ENCODE measurements at regions not wholly inside any gene's neighbourhood (a gene's known extent, or its start where the extent isn't known, plus 50 kb on each side); places are given as distances from the start of the nearest gene placed in this dataset.
"Not testable (repeated sequence)": the region's sequence is repeated elsewhere in the genome, so short reads cannot be mapped to it uniquely, and the experiment has no call there.

DNA sequence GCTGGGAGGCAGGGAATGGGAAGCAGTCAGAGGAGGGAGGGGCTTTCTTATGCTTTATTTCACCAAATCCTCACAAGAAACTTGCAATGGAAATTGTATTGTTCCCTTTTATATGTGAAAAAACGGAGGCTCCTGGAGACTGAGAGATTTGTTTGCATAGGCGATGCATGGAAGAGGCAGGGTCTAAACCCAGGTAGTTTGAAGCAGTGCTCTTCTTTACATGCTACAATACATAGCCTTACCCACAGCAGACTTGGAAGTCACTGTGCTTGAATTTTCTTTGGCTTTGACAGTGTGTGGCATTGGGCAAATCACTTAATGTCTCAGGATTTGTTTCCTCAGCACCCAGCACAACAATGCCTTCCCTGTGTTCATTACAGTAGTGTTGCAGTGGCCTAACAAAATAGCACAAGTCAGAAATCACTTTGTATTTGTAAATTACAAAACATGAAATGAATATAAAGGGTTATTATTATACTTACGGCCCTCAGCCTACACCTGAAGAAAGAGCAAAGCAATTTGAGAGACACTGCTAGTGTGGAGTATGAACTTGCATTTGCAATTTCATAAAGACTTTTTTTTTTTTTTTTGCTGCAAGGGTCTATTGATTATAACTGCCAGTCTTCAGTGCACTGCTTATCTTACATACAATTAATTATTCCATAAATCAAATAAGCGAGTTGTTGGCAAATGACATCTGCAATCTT lies 646.4 kb upstream of the KCNMB2 start:
- no peak for DNase-seq

DNA sequence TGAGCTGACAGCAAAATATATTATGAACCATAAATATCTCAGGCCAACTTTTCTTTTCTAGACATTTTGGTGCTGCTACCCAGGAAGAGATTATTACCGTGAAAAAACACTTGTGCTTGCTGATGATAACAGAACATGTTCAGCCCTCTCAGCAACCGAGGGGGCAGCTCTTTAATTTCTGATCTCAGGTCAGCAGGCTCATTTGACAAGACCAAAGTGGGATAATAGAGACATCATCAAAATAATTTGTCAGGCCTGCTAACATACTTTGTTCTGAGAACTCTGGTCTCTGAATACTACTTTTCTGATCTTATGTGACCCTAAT lies 645.9 kb upstream of the KCNMB2 start:
- DNase-seq, result no peak

DNA sequence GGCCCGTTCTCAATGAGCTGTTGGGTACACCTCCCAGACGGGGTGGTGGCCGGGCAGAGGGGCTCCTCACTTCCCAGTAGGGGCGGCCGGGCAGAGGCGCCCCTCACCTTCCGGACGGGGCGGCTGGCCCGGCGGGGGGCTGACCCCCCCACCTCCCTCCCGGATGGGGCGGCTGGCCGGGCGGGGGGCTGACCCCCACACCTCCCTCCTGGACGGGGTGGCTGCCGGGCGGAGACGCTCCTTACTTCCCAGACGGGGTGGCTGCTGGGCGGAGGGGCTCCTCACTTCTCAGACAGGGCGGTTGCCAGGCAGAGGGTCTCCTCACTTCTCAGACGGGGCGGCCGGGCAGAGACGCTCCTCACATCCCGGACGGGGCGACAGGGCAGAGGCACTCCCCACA lies 644.7 kb upstream of the KCNMB2 start:
- not testable (repeated sequence) for DNase-seq

DNA sequence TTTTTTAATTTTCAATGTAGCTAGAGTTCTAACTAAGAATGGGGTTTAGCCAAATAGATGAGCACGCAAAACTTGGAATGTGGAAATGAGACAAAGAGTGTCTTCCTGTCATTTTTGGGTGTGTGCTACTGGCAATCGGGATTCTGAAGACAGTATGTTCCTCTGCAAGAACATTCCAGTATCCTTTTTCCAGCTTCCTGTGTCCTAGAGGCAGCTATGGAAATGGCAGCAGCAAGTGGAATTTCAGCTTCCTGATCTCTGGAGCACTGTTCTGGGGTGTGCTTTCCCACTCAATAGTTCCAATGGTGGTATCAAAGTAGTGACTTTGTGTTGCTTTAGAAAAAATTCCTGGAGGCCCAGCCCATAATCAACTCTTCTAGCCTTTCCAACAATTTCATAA lies 642.9 kb upstream of the KCNMB2 start:
- no peak for DNase-seq

DNA sequence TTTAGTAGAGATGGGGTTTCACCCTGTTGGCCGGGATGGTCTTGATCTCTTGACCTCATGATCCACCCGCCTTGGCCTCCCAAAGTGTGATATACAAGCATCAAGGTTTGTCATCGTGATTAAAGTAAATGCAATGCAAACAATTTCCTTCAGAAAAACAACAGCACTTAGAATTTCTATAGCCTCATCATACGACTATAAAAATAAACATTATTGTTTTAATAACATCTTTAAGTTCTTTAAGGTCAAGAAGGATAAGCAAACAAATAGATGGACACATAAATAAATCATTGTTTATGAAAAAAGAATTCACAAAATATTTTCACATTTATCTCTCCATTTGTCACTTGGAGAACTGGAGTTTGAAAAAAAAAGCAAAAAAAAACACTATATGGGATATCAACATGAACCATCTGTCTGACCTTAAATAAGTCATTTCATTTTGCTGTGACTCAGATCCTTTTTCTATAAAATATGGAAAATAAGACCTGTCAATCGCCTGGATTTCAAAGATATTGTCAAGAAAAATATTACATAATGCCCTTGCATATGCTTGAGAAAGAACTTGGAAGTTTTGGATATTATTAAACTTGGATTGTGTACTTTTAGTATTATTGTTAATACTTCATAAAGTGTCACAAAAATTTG lies 642.0 kb upstream of the KCNMB2 start:
- DNase-seq, result no peak

DNA sequence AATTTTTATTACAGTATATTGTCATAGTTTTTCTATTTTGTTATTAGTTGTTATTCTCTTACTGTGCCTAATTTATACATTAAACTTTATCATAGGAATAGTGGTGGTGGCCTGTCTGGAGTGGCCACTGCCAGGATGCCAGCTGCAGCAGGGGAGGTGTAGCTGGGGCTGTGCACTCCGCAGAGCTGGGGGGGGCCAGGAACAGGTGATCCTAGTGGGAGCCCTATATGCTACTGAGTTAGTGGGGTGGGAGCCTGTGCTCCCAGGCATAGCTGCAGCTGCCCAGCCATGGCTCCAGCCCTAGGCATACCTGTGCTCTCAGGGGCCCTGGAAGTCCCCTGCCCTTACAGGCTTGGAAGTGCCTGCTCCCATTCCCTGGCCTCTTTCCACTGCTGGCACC lies 638.1 kb upstream of the KCNMB2 start:
- no peak for DNase-seq

DNA sequence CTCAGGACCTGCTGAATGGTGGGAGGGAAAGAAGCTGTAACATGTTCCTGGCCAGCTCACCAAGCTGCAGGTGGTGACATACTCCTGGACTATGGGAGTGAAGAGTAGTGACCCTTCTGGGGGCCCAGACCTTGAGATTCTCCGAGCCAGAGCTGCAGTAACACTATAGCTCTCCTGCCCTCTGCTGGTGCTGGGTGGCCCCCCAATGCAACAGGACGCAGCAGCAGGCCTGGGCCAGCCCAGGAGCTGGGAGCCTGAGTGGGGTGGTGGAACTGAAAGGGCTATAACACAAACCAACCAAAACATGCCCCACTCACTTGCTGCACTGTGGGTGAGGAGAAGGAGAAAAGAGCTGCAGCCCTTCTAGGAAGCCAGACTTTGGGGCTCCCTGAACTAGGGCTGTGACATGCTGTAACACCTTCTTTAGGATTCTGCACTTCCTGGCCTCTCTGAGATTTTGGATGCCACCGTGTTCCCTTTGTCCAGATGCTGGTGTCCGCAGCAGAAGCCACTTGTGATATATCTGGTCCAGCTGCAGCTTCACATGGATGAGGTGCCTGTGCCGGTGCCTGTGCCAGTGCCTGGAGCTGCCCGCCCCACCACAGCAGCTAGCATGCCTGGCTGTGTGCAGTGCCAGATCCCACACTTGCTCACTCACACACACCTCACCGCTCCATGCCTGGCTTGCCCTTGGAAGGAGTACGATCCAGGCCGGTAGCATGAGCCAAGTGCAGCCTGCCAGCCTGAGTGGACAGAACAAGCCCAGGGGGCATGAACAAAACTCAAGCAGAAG lies 636.8 kb upstream of the KCNMB2 start:
- no peak for DNase-seq

DNA sequence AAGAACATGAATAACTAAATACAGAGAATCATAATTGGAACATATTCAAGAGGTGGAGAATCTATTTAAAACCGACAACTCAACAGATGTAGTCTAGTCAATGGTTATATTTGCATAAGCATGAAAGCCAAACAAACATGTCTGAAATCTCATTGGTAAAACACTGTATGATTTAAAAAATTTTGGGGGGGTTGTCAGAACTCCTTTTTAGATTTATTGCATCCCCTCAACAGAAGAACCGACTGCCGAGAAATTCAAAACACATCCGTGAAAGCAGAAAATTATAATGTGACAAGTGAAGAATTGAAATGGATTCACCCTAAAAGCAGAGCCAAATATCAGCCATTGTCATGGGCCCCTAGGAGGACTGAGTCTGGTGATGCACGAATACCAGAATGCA lies 633.4 kb upstream of the KCNMB2 start:
- no peak for DNase-seq

DNA sequence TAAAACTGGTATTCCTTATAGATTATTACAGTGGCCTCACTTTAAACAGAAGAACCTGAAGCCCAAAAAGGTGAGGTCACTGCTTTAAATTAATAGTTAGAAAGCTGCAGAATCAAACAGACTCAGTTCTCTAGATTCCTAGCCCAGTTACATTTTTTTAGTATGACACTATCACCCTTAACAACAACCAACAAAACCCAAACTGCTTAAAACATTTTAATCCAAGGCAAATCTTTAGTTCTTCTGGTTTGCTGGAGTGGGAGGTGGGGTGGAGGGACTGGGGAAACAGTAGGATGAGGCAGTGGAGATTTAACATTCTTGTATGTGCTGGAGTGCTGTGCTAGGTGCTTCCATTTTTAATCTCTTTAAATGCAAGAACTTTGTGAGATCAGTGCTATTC lies 631.6 kb upstream of the KCNMB2 start:
- no peak for DNase-seq

DNA sequence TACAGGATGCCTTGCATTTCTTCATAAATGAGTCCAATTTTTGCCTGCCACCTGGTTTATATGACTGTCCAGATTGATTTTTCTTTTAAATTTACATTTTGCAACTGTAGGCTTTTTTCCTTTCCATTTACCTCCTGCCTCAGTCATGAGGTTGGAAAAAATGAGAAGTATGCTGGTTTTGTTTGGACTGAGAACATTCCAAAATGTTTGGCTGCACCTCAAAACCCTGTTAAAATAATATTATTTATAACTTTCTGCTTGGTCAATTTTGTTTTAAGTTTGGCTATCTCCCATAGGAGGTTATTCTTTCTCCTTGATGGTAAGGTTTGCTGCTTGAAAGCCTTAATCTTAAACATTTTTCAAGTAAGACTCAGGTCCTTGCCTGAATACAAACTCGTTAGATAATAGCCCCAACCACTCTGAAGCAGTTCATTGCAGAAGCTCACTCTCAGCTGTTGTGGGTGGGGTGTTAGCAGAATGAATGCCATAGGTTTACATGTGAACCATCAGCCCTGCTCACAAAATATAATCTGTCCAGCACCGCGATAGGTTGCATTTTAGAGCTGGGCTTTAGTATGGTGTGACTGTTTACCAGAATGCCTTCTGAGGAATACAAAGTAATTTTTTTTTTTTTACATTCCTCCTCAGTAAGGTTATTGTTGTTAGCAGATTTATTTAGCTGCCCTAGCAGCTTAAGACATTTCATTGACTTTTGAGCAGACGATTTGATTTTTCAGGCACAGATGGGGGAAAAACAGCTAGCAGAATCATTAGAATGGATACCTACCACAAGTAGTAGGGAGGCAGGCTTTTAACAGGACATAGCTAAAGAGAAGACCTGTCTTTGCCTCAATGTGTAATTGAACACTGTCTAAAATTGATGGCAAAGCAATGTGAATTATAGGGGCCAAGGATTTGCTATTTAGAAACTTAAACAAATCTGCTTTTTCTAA lies 630.8 kb upstream of the KCNMB2 start:
- peak; percentile 64 for DNase-seq

DNA sequence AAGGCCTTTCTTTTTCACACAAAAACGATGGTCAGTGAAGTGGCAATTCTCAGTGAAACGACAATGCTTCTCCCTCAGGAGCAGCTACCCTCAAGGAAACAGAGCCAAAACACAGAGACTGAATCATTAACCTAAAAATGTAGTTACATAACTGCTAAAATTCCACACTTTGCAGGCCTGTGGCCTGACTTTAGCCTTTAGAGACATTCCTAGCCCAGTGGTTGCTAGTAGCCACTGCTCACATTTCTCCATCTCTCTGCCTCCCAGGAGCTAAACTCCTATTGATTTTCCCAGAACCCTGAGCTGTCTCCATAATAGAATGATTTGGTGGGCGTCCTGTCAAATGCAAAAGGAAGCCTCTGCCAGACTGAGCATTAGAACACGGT lies 630.1 kb upstream of the KCNMB2 start:
- peak; percentile 75 for DNase-seq

DNA sequence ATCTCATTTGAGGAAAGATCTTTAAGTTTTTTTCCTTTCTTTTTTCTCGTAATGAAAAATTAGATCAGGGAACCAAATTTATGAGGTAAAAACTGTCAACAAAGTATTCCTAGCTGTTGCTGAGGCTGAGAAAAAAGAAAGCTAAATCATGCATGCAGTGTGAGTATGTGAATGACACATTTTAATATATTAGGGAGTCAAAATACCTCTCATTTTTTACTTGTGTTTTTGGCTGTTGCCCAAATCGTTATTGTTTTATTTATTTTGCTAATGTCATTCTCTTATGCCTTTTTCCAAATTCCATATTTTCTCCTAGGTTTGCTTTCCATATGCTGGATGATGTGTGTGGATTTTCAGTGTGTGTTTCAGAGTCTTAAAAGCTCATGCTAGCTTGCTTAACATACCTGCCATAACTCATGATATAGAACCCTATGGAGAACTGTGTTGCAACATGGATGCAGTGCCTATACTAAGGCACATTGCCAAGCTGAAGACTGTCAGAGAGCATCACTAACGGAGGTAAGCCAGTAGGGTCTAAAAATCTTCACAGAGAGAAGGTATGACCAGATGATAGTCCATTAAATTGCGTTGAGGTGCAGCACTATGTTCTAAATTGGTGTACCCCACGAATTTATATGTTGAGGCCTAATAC lies 629.5 kb upstream of the KCNMB2 start:
- no peak for DNase-seq

DNA sequence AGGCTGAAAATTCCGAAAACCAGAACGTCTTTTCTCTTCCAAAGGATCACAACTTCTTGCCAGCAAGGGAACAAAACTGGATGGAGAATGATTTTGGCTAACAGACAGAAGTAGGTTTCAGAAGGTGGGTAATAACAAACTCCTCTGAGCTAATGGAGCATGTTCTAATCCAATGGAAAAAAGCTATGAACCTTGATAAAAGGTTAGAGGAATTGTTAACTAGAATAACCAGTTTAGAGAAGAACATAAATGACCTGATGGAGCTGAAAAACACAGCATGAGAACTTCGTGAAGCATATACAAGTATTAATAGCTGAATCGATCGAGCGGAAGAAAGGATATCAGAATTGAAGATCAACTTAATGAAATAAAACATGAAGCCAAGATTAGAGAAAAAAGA lies 626.7 kb upstream of the KCNMB2 start:
- DNase-seq, result not testable (repeated sequence)

DNA sequence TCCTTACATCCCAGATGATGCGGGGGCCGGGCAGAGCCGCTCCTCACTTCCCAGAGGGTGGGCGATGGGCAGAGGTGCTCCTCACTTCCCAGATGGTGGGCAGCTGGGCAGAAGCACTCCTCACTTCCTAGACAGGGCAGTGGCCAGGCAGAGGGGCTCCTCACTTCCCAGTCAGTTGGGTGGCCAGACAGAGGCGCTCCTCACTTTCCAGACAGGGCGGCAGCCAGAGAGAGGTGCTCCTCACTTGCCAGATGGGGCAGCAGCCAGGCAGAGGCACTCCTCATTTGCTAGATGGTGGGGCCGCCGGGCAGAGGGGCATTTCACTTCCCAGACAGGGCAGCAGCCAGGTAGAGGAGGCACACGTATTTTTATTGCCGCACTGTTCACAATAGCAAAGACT lies 622.0 kb upstream of the KCNMB2 start:
- no peak for DNase-seq

DNA sequence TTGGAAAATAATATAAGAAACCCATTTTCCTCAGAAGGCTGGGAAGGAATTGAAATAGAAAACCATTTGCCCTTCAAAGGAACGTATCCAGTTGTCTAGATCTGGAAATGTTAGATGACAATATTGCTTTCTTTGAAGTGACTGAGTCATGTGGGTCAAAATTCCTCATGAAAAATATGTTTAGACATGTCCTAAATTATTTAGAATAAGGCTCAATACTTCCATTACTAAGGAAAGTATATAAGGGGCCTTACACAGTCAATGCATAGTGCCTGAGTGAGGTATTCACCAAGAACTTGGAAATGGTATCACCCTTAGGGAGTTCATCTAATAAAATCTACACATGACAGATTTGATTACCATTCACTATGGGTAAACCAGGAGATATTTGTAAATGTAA lies 619.8 kb upstream of the KCNMB2 start:
- DNase-seq, result no peak

DNA sequence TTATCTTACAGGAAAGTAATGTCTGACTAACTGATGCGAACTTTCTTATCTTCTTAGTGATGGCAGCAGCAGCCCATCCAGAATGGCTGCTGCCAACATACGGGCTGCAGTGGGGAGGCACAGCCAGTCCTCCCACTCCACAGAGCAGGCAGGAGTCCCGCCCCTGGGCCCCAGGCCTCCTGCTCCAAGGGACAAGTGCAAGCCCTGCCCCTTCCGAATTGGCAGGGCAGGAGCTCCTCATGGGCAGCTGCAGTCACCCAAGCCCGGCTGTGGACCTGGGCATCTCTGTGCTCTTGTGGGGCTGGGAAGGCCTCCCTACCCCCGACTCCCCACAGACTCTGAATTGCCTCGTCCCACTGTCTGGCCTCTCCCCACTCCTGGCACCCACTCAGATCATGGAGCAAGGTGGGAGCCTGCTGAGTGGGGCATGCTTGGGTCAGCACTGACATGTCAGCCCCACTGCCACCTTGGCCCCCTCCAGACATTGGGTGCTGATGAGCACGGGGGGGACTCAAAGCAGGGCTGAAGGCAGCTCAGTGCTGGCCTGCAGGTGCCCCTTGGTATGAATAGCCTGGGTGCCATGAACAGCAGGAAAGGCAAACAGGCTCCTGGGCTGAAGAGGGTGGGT lies 618.9 kb upstream of the KCNMB2 start:
- no peak for DNase-seq

DNA sequence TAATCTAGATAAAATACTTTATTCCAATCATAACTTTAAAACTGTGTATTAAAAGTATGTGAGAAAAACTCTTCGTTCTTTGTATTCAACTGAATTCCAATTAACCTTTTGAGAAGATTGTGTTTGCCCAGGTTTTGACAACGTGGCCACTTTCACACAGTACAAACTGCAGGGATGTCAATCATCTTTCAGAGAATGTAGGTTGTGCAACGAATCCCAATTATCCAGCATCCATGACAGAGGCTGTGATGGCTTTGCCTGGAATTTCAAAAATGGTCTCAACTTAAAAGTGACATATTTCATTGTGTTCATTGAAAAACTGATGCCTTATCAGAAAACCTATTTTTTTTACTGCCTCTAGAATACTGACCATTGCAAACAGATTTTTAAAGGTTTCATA lies 615.1 kb upstream of the KCNMB2 start:
- no peak for DNase-seq

DNA sequence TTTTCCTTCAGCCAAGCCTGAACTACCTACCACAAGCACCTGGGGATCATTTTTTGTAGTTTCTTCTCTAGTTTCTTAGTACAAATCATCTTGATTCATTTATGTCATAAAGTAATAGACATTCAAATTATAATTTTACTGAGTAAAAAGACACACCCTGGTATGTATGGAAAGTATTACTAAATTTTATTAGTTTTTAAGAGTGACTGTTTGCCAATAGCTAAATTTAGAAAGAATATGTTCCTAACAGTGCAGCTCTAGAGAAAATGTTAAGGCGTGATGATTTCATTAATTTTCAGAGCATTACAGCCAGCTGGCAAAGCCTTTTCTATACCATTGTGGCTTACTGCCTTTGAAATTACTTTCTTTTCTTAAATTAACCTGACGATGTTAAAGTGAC lies 612.0 kb upstream of the KCNMB2 start:
- no peak for DNase-seq

DNA sequence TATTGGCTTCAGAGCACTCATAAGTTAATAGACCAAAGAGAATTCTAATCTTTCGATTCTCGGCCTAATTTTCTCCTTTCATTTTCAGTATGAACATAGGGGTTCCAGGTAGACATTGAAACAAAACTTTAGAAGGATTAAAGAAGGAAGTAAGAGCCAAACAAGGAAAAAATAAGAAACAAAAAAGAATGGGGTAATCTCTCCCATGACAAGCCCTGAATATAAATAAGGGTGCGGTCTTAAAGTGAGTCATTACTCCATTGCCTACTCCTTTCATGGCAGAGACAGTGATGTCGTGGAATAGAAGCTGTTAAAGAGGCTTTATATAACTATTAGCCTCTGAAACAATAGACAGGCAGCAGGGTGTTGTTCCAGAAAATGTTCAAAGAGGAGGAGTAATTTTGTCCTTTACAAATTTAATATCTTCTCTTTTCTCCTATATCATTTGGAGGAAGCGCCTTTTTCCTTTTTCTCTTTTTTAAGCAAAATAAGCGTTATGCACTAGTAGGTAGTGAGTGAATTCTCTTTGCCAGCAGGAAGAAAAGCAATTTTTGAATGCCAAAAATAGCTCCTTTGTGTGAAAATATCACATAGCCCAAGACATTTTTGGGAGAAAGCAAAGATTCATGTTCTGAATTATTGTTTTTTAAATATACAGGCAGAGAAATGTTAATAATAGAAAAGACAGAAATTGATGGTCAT lies 607.9 kb upstream of the KCNMB2 start:
- DNase-seq, result no peak

DNA sequence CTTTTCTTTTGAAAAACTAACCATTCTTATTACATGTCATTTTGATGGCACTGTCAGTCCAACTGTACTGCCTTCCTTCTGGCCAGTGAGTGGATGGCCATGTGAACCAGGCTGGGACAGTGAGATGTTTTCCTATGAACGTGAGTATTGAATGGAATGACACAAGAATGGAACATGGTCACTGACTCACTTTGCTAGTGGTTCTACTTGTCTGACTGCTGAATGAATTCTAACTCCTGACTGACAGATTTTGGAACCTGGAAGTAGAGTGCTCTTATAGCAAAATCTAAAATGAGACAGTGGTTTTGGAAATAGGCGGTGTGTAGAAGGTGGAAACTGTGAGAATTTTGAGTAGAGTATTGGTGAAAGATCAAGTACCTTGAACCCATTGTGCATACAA lies 606.9 kb upstream of the KCNMB2 start:
- no peak for DNase-seq

DNA sequence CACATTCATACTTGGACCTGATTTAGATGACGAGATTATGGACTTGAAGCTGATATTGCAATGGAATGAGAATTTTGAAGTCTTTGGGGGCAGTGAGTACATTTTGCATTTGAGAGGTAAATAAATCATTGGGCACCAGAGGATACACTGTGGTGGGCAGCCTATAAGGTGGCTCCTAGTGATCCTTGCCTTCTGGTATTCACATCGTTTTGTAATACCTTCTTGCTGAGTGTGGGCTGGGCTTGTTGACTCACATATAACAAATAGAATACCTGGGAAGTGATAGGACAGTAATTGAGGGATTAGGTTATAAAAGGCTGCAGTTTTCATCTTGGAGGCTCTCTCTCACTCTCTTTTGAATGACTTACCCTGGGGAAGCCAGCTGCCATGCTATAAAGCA lies 605.5 kb upstream of the KCNMB2 start:
- DNase-seq, result no peak

DNA sequence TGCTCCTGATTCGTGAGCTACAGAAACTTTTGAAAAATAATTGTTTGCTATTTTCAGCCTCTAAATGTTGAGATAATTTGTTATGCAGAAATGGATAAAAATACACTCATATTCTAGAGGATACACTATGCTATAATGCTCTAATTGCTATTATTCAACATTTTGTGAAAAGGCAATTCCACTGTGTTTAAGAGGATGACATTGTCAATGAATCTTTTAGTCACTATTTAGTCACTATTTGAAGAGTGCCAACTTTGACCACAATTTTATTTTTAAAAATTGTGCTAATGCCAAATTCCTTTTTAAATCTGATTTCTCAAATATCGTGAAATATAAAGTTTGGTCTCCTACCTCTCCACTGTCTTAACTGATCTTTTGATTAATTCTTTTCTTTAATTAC lies 604.9 kb upstream of the KCNMB2 start:
- no peak for DNase-seq

Data from islet precursor cell (in vitro differentiated cells).